ENCODE measurements at regions not wholly inside any gene's neighbourhood (a gene's known extent, or its start where the extent isn't known, plus 50 kb on each side); places are given as distances from the start of the nearest gene placed in this dataset.
"Not testable (repeated sequence)": the region's sequence is repeated elsewhere in the genome, so short reads cannot be mapped to it uniquely, and the experiment has no call there.

DNA sequence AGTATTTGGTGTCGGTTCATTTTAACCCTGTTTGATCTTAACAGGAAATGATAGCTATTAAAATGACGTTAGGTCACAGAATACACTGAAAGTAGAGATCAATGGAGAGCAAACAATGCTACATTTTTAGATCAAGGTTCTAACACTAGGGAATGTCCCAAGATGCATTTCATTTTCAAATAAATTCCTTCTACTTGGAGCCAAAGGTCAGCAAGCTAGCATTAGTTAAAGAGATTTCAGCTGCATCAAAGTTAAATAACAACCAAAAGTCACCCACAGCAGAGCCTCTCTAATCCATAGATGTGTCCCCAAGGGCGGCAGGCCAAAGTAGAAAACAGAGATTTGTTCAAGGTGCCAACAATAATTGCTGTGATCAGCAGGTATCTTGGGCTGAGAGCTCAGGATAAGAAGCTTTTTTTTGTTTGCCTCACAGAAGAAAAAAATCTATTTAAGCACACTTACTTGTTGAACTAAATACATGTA, 1233.6 kb upstream of the TMEFF2 start:
- H3K4me3 ChIP-seq (ENCODE audit: low read depth, low read length) = no peak overlapping the region
- no peak for TF ChIP-seq CTCF (conservative IDR thresholded peaks at IDR 0.05; ENCODE audit: low read depth, low read length)
- DNase-seq (ENCODE audit: low read depth) = no peak

DNA sequence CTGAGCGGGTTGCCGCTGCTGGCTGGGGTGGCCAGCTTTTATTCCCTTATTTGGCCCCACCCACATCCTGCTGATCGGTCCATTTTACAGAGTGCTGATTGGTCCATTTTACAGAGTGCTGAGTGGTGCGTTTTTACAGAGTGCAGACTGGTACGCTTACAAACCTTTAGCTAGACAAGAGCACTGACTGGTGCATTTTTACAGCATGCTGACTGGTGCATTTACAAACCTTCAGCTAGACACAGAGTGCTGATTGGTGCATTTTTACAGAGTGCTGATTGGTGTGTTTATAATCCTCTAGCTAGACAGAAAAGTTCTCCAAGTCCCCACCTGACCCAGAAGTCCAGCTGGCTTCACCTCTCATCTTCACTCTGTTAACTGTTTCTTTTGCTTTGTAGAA, 1217.6 kb upstream of the TMEFF2 start:
- not testable (repeated sequence) for DNase-seq (ENCODE audit: low read depth); H3K4me3 ChIP-seq (ENCODE audit: low read depth, low read length)

DNA sequence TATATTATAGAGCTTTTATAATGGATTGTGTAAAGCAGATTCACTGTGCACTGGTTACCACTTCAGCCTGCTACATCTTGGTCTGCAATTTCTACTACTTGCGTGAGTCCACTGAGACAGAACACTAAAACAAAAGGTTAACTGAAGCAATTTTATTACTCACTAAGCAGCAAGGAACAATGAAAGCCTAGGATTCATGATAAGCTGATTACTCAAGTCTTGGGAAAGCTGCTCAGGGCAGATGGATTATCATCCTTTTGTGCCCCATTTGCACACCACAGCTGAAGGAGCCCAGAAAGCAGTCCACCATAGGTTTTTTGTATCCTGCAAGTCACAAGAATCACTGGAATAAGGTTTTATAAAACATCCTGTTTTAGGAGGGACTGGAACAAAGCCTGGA, 1215.2 kb upstream of the TMEFF2 start:
- no peak overlapping the region for H3K4me3 ChIP-seq (ENCODE audit: low read depth, low read length)
- TF ChIP-seq CTCF (conservative IDR thresholded peaks at IDR 0.05; ENCODE audit: low read depth, low read length) = no peak
- DNase-seq (ENCODE audit: low read depth) = peak; percentile 32

GRCh38 chr2:193382583-193382982, 1187.8 kb upstream of the TMEFF2 start:
- no peak for TF ChIP-seq CTCF (conservative IDR thresholded peaks at IDR 0.05; ENCODE audit: low read depth, low read length)
- H3K4me3 ChIP-seq (ENCODE audit: low read depth, low read length) = no peak overlapping the region

DNA sequence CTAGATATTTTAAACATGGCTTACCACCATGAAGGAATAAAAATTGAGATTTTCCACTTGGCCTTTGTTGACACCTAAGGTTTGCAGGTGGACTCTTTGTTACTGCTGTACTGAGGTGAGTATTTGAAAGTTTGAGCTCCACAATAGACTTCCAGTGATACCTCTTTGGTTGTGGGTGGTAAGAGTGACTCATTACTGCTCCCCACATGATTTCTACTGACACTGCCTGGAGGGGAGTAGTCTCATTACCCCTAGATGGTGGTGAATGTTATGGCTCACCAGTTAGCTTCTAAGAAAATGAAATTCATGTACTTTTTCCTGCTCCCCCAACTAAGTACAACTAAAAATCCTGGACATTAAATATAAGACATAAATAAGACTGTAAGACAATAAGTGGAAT, 1183.1 kb upstream of the TMEFF2 start:
- DNase-seq (ENCODE audit: low read depth) = no peak

More at GRCh38 chr2:193382583-193382982, 1187.8 kb upstream of the TMEFF2 start:
- no peak for DNase-seq (ENCODE audit: low read depth)

DNA sequence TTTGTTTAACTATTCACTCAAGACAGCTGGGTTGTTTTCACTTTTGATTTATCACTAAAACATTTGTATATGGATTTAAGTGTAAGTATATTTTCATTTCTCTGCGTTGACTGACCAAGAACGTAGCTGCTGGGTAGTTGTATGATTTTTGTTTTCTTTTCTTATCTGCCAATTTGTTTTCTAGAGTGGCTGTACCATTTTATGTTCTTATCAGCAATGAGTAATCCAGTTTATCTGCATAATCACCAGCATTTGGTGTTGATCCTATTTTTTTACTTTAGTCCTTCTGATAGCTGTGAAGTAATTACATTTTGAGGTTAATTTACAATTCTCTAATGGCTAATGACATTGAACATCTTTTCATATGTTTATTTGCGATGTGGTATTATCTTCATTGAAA, 1178.4 kb upstream of the TMEFF2 start:
- no peak for TF ChIP-seq CTCF (conservative IDR thresholded peaks at IDR 0.05; ENCODE audit: low read depth, low read length)
- DNase-seq (ENCODE audit: low read depth) = no peak
- H3K4me3 ChIP-seq (ENCODE audit: low read depth, low read length) = no peak overlapping the region

More for the DNA sequence above, 1183.1 kb upstream of the TMEFF2 start:
- no peak for TF ChIP-seq CTCF (conservative IDR thresholded peaks at IDR 0.05; ENCODE audit: low read depth, low read length)
- no peak overlapping the region for H3K4me3 ChIP-seq (ENCODE audit: low read depth, low read length)

- peak; percentile 33 for DNase-seq (ENCODE audit: low read depth)
- peak; percentile 10 for TF ChIP-seq CTCF (conservative IDR thresholded peaks at IDR 0.05; ENCODE audit: low read depth, low read length)
- no peak overlapping the region for H3K4me3 ChIP-seq (ENCODE audit: low read depth, low read length)
Observed at GRCh38 chr2:193371200-193371599, 1176.5 kb upstream of the TMEFF2 start.
